ENCODE measurements at regions not wholly inside any gene's neighbourhood (a gene's known extent, or its start where the extent isn't known, plus 50 kb on each side); places are given as distances from the start of the nearest gene placed in this dataset.
"Not testable (repeated sequence)": the region's sequence is repeated elsewhere in the genome, so short reads cannot be mapped to it uniquely, and the experiment has no call there.

DNA sequence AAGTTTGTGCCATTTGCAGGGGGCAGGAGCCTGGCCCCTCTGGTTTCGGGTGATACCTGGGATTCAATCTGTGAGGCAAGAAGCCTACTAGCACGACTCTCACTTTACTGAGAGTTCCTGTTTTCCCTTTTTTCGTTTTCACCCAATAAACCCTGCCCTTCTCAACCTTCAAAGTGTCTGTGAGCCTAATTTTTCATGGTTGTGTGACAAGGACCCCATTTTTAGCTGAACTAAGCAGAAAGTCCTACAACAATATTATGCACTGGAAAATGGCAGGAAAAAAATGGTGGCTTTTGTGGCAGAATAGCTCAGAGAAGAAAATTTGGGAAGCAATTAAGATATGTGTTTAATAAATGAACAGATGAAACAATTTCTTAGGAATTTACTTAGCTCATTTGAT, 432.1 kb downstream of the C12orf50 start:
- peaks cover 4% of the 10 kb centered on the region for H3K36me3 Mint-ChIP-seq
- no peak overlapping the region for H3K4me3 Mint-ChIP-seq
- no peak overlapping the region for H3K27ac Mint-ChIP-seq
- peaks cover 15% of the 10 kb centered on the region for H3K9me3 Mint-ChIP-seq
- ATAC-seq, result no peak
- no peaks in the 10 kb centered on the region for H3K27me3 Mint-ChIP-seq
- no peak for DNase-seq (ENCODE audit: low spot score)
- no peaks in the 10 kb centered on the region for H3K4me1 Mint-ChIP-seq (ENCODE audit: low read depth in 2 of 2)

DNA sequence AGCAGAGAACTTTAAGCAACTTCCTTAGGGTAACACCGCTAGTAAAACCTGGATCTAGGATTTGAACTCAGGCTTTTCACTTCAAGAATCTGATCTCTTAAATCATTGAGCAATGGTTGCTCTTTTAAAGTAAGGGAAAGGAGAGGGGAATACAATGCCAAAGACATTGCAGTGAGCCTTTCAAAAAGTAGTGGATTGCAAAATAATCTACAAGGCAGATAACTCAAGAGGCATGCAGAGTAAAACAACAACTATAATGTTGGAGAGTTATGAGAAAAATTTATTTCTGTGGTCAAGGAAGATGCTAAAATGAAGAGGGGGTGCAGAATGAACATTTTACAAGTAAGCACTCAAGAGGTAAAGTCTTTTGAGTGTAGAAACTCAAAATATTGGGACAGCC, 432.6 kb downstream of the C12orf50 start:
- Mint-ChIP-seq H3K27ac (no peak overlapping the region), H3K9me3 (peaks cover 15% of the 10 kb centered on the region), H3K4me1 (ENCODE audit: low read depth in 2 of 2) (no peaks in the 10 kb centered on the region), H3K4me3 (no peak overlapping the region), H3K36me3 (peaks cover 4% of the 10 kb centered on the region), H3K27me3 (no peaks in the 10 kb centered on the region)
- DNase-seq (ENCODE audit: low spot score), result no peak
- no peak for ATAC-seq

DNA sequence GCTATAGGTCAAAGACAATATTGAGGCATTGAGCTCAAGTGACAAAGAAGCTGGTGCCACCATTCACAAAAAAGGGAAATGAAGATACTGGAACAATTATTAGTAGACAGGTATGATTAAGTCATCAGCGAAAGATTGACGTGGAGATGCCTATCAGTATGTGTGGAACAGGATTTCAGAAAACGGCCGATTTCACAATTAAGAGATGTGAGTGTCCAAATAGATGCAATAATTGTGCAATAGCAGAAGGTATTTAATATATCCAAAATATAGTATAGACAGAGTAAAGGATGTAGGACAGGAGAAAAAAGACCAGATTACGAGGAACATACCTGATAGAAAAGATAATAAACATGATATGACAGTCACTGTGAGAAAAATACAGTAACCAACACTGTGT, 433.1 kb downstream of the C12orf50 start:
- Mint-ChIP-seq H3K27ac (no peak overlapping the region), H3K4me1 (ENCODE audit: low read depth in 2 of 2) (no peaks in the 10 kb centered on the region), H3K27me3 (no peaks in the 10 kb centered on the region), H3K9me3 (peaks cover 19% of the 10 kb centered on the region), H3K36me3 (peaks cover 8% of the 10 kb centered on the region), H3K4me3 (no peak overlapping the region)
- ATAC-seq, result no peak
- no peak for DNase-seq (ENCODE audit: low spot score)

DNA sequence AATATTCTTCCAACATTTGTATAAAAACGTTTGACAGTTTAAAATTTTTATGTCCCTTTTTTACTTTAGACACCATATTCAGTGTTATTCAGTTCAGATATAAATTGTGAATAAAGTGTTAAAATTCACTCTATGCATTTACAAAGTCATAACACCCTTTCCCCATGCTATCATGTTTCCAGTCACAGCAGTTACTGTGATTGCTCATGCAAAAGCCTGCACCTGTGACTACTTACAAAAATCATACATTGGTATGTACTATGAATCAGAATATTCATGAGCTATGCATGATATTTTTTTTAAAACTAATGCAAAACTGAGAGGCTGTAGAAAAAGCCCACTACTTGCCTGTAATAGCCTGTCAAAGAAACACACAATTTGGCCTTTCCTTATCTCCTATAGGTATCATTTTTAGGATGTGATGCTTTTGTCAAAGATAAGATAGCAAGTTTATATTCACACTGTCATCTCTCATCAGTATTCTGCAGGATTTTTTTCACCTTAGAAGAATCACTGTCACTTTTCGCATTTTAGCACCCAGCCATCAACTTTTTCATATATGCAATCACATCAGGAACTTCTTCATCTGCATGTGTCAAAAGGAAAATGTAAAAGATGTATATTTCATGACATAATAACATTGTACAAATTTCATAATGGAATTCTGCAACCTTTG, 443.2 kb downstream of the C12orf50 start:
- H3K36me3 Mint-ChIP-seq, result no peaks in the 10 kb centered on the region
- ATAC-seq (no peak), DNase-seq (ENCODE audit: low spot score) (no peak)
- H3K27ac Mint-ChIP-seq, result no peak overlapping the region
- no peaks in the 10 kb centered on the region for H3K4me1 Mint-ChIP-seq (ENCODE audit: low read depth in 2 of 2)
- no peaks in the 10 kb centered on the region for H3K27me3 Mint-ChIP-seq
- peaks cover 8% of the 10 kb centered on the region for H3K9me3 Mint-ChIP-seq
- no peak overlapping the region for H3K4me3 Mint-ChIP-seq

DNA sequence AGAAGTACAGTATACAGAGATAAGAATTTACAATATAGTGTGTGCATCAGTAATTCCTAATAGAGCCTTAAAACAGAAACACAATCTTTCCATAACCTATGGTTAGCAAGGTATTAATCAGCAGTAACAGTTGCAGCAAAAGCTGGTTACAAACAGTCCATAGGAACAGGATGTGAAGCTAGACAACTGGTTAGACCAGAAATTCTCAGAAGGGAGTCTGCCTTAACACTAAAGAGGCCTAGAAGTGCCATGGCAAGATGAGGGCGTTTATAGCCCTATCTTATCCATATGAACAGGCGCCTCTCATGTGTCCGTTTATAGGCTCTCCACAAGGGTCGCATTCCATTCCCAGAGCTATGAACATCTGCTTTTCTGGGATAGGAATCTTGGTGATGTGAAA, 450.1 kb downstream of the C12orf50 start:
- not testable (repeated sequence) for H3K4me3 Mint-ChIP-seq; H3K4me1 Mint-ChIP-seq (ENCODE audit: low read depth in 2 of 2); H3K27me3 Mint-ChIP-seq; DNase-seq (ENCODE audit: low spot score); ATAC-seq; H3K27ac Mint-ChIP-seq; H3K36me3 Mint-ChIP-seq
- peaks cover 15% of the 10 kb centered on the region for H3K9me3 Mint-ChIP-seq

DNA sequence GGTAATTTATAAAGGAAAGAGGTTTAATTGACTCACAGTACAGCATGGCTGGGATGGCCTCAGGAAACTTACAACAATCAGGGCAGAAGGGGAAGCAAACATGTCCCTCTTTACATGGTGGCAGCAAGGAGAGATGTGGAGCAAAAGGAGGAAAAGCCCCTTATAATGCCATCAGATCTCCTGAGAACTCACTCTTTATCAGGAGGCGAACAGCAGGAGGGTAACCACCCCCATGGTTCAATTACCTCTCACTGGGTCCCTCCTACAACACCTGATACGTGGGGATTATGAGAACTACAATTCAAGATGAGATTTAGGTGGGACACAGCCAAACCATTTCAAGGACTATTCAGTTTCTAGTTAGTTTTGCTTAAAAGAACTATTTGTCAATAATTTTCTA, 453.3 kb downstream of the C12orf50 start:
- Mint-ChIP-seq H3K9me3 (peaks cover 15% of the 10 kb centered on the region), H3K27me3 (no peaks in the 10 kb centered on the region), H3K4me1 (ENCODE audit: low read depth in 2 of 2) (no peaks in the 10 kb centered on the region), H3K4me3 (no peak overlapping the region), H3K36me3 (no peaks in the 10 kb centered on the region), H3K27ac (no peak overlapping the region)
- DNase-seq (ENCODE audit: low spot score) (no peak), ATAC-seq (no peak)

DNA sequence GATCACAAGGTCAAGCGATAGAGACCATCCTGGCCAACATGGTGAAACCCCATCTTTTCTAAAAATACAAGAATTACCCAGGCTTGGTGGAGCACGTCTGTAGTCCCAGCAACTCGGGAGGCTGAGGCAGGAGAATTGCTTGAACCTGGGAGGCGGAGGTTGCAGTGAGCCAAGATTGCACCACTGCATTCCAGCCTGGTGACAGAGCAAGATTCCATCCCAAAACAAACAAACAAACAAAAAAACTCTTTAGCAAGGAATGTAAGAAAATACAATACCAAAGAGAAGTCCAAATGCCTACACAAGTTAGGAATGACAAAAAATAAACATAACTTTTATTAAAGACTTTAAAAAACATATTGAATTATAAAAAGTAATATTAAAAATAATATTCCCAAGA, 462.3 kb downstream of the C12orf50 start:
- H3K27ac Mint-ChIP-seq; H3K36me3 Mint-ChIP-seq; H3K9me3 Mint-ChIP-seq; H3K4me3 Mint-ChIP-seq; ATAC-seq; H3K27me3 Mint-ChIP-seq; H3K4me1 Mint-ChIP-seq (ENCODE audit: low read depth in 2 of 2); DNase-seq (ENCODE audit: low spot score): not testable (repeated sequence)

DNA sequence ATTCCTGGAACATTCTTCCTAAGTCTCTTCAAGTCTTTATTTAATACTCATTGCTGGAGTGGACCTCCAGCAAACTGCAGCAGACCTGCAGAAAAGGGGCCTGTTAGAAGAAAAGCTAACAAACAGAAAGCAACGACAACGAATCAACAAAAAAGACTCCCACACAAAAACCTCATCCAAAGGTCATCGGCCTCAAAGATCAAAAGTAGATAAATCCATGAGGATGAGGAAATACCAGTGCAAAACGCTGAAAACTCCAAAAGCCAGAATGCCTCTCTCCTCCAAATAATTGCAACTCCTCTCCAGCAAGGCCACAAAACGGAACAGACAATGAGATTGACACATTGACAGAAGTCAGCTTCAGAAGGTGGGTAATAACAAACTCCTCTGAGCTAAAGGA, 472.2 kb downstream of the C12orf50 start:
- peaks cover 16% of the 10 kb centered on the region for H3K36me3 Mint-ChIP-seq
- ATAC-seq, result no peak
- no peak for DNase-seq (ENCODE audit: low spot score)
- no peak overlapping the region for H3K27ac Mint-ChIP-seq
- H3K4me1 Mint-ChIP-seq (ENCODE audit: low read depth in 2 of 2), result no peaks in the 10 kb centered on the region
- peaks cover 23% of the 10 kb centered on the region for H3K9me3 Mint-ChIP-seq
- H3K4me3 Mint-ChIP-seq, result no peak overlapping the region
- no peaks in the 10 kb centered on the region for H3K27me3 Mint-ChIP-seq

DNA sequence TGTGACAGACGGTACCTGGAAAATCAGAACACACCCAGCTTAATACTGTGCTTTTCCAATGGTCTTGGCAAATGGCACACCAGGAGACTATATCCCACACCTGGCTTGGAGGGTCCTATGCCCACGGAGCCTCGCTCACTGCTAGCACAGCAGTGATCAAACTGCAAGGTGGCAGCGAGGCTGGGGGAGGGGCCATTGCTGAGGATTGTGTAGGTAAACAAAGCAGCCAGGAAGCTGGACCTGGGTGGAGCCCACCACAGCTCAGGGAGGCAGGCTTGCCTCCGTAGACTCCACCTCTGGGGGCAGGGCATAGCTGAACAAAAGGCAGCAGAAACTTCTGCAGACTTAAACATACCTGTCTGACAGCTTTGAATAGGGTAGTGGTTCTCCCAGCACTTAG, 498.0 kb downstream of the C12orf50 start:
- not testable (repeated sequence) for H3K27ac Mint-ChIP-seq; H3K36me3 Mint-ChIP-seq; H3K4me3 Mint-ChIP-seq; H3K4me1 Mint-ChIP-seq (ENCODE audit: low read depth in 2 of 2); H3K27me3 Mint-ChIP-seq; ATAC-seq; DNase-seq (ENCODE audit: low spot score)
- H3K9me3 Mint-ChIP-seq, result peaks cover 14% of the 10 kb centered on the region

DNA sequence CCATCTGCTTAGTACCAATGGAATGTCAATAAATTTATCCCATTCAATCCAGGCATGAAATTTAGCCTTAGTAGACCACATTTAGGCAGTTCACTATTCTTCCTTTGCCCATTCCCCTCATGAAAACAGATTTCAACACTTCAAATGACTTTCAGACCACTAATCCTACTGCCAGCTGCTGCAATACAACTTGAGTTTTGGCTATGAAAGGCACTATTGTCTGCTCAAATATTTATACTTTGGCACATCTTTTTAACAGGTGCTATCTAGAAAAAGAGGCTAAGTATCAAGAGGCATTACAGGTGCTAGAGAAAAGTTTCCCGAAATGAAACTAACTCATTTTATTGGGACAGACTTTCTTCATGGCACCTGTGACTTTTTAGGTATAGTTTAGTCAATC, 499.8 kb downstream of the C12orf50 start:
- DNase-seq (ENCODE audit: low spot score), result no peak
- H3K9me3 Mint-ChIP-seq, result peaks cover 18% of the 10 kb centered on the region
- no peak for ATAC-seq
- no peaks in the 10 kb centered on the region for H3K27me3 Mint-ChIP-seq
- H3K4me1 Mint-ChIP-seq (ENCODE audit: low read depth in 2 of 2), result no peaks in the 10 kb centered on the region
- H3K27ac Mint-ChIP-seq, result no peak overlapping the region
- no peaks in the 10 kb centered on the region for H3K36me3 Mint-ChIP-seq
- H3K4me3 Mint-ChIP-seq, result no peak overlapping the region

DNA sequence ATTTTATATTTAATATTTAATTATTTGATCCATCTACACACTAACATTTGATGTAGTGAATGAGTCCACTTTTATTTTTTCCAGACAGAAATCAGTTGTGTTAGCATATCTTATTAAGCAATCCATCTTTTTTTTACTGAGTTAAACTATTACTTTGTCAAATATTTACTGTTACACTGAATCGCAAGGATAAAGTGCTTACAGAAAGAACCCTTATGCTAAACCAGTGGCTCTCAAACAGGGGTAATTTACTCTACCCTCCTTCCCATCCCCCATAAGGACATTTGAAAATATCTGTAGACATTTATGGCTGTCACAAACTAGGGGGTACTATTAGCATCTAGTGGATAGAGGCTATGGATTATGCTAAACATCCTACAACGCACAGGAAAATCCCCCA, 508.2 kb downstream of the C12orf50 start:
- Mint-ChIP-seq H3K27ac (no peak overlapping the region), H3K36me3 (no peaks in the 10 kb centered on the region), H3K9me3 (peaks cover 11% of the 10 kb centered on the region), H3K4me3 (no peak overlapping the region), H3K27me3 (no peaks in the 10 kb centered on the region), H3K4me1 (ENCODE audit: low read depth in 2 of 2) (no peaks in the 10 kb centered on the region)
- no peak for ATAC-seq
- DNase-seq (ENCODE audit: low spot score), result no peak

DNA sequence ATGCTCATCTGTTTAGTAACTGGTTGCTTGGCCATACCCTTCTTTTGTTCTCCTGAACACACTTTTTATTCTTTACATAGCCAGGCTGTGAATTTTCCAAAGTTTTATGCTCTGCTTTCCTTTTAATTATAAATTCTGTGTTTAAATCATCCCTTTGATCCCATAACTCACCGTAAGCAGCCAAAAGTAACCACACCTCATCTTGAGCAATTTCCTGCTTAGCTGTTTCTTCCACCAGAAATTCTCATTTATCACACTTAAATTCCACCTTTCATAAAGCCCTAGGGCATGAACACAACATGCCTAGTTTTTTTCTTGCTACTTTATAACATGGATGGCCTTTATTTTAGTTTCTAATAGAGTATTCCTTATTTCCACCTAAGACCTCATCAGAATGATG, 510.7 kb downstream of the C12orf50 start:
- peaks cover 11% of the 10 kb centered on the region for H3K9me3 Mint-ChIP-seq
- no peaks in the 10 kb centered on the region for H3K4me1 Mint-ChIP-seq (ENCODE audit: low read depth in 2 of 2)
- no peak overlapping the region for H3K27ac Mint-ChIP-seq
- ATAC-seq (no peak), DNase-seq (ENCODE audit: low spot score) (no peak)
- H3K27me3 Mint-ChIP-seq, result no peaks in the 10 kb centered on the region
- no peaks in the 10 kb centered on the region for H3K36me3 Mint-ChIP-seq
- no peak overlapping the region for H3K4me3 Mint-ChIP-seq

DNA sequence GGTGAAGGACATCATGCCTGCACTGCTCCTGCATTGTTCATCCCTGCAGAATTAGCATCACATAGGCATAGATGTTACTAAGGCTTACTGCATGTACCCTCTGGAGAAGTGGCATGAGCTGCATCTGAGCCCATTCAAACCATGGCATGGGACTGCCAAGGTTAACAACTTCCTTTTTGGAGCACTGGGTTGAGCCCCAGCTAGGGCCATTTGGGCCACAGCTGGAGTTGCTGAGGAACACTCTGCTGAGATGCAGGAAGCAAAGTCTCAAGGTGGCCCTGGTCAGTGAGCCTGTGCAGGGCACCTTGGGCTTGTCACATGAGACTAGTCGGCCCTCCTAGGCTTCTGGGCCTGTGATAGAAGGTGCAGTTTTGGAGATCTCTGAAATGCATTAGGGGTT, 511.2 kb downstream of the C12orf50 start:
- no peak overlapping the region for H3K27ac Mint-ChIP-seq
- H3K36me3 Mint-ChIP-seq, result no peaks in the 10 kb centered on the region
- H3K4me1 Mint-ChIP-seq (ENCODE audit: low read depth in 2 of 2), result no peaks in the 10 kb centered on the region
- no peak overlapping the region for H3K4me3 Mint-ChIP-seq
- no peaks in the 10 kb centered on the region for H3K27me3 Mint-ChIP-seq
- DNase-seq (ENCODE audit: low spot score) (no peak), ATAC-seq (no peak)
- H3K9me3 Mint-ChIP-seq, result peaks cover 11% of the 10 kb centered on the region

DNA sequence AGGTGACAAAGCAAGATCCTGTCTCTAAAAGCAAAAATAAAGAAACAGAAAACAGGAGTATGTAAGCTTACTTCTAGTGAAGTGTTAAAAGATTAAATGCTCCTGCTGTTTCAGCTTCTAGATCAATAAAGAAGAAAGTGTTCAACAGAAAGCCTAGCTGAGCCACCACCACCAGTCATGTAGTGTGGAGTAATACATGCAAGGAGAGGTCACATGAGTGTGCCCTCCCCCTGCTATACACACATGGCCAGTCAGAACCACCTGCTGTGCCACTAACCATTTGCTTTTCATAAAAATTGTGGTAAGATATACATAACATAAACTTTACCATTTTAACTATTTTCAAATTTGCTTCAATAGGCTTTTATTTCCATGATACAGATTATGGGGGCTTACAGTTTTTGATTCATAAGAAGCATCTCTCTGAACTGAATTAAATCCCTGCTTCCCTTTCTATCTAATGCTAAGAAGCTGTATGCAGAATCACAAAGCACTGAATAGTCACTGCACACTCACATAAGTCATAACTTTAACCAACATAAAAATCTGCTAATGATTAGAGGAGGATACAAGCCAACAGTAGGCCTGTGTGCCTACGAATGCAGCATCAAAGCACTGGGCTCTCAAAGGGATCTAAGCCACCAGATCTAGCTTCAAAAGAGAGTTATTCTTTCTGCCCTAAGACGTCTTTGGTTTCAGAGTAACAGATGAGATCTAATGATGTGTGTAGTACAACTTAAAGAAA, 515.5 kb downstream of the C12orf50 start:
- Mint-ChIP-seq H3K27me3 (no peaks in the 10 kb centered on the region), H3K9me3 (peaks cover 13% of the 10 kb centered on the region)

DNA sequence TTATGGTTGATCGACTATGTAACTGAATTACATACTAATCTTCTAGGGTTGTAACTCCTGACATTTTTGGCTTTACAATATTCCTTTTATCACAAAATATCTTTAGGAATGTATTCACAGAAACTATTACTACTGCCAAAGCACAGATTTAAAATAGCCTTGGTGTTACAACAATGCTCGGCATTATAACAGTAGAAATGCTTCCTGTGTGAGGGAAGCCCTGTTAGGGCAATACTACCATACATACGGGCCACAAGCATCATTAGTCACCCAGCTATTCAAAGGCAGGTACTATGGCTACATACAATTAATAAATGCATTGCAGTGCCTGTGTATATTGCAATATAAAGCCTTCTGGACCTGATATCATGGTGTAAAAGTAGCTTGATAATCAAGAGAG, 517.8 kb downstream of the C12orf50 start:
- H3K4me1 Mint-ChIP-seq (ENCODE audit: low read depth in 2 of 2), result no peaks in the 10 kb centered on the region
- H3K9me3 Mint-ChIP-seq, result peaks cover 15% of the 10 kb centered on the region
- no peak for ATAC-seq
- no peak for DNase-seq (ENCODE audit: low spot score)
- no peak overlapping the region for H3K4me3 Mint-ChIP-seq
- no peaks in the 10 kb centered on the region for H3K36me3 Mint-ChIP-seq
- no peaks in the 10 kb centered on the region for H3K27me3 Mint-ChIP-seq
- H3K27ac Mint-ChIP-seq, result no peak overlapping the region

More for the DNA sequence above, 515.5 kb downstream of the C12orf50 start:
- Mint-ChIP-seq H3K4me1 (ENCODE audit: low read depth in 2 of 2) (no peaks in the 10 kb centered on the region), H3K27ac (no peak overlapping the region), H3K36me3 (no peaks in the 10 kb centered on the region), H3K4me3 (no peak overlapping the region)
- ATAC-seq (no peak), DNase-seq (ENCODE audit: low spot score) (no peak)
